ENCODE measurements at regions not wholly inside any gene's neighbourhood (a gene's known extent, or its start where the extent isn't known, plus 50 kb on each side); places are given as distances from the start of the nearest gene placed in this dataset.

DNA sequence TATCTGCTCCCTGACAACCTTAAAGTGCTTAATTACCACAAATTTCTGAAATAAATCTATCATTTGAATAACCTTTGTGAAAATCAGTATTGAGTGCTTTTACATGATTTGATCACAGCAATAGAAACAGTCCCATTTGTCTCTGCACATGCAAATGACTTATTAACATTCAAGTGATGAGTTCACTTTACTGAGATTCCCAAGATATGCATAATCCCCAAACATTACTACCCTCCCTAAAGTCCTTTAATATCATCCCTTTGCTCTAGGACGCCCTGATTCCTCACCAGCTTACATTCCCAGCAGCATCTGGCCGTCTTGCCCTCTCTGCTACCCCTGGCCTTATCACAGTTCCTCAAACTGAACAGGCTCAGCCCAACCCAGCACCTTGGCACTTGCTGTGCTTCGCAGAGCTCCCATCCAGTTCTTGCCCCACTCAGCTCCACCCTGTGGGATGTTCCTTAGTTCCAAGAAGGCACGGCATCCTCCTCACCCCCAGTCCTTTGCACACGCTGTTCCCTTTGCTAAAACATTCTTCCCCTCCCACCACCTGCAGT is 347.5 kb downstream of the PREX1 start:
- TF ChIP-seq, protein P1, sequence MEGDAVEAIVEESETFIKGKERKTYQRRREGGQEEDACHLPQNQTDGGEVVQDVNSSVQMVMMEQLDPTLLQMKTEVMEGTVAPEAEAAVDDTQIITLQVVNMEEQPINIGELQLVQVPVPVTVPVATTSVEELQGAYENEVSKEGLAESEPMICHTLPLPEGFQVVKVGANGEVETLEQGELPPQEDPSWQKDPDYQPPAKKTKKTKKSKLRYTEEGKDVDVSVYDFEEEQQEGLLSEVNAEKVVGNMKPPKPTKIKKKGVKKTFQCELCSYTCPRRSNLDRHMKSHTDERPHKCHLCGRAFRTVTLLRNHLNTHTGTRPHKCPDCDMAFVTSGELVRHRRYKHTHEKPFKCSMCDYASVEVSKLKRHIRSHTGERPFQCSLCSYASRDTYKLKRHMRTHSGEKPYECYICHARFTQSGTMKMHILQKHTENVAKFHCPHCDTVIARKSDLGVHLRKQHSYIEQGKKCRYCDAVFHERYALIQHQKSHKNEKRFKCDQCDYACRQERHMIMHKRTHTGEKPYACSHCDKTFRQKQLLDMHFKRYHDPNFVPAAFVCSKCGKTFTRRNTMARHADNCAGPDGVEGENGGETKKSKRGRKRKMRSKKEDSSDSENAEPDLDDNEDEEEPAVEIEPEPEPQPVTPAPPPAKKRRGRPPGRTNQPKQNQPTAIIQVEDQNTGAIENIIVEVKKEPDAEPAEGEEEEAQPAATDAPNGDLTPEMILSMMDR (IDR thresholded peaks at IDR 0.05; ENCODE audit: insufficient read depth, low read length): no peak
- DNase-seq (ENCODE audit: low read depth): no peak
- H3K4me3 ChIP-seq (ENCODE audit: low read depth, low read length): no peak overlapping the region

DNA sequence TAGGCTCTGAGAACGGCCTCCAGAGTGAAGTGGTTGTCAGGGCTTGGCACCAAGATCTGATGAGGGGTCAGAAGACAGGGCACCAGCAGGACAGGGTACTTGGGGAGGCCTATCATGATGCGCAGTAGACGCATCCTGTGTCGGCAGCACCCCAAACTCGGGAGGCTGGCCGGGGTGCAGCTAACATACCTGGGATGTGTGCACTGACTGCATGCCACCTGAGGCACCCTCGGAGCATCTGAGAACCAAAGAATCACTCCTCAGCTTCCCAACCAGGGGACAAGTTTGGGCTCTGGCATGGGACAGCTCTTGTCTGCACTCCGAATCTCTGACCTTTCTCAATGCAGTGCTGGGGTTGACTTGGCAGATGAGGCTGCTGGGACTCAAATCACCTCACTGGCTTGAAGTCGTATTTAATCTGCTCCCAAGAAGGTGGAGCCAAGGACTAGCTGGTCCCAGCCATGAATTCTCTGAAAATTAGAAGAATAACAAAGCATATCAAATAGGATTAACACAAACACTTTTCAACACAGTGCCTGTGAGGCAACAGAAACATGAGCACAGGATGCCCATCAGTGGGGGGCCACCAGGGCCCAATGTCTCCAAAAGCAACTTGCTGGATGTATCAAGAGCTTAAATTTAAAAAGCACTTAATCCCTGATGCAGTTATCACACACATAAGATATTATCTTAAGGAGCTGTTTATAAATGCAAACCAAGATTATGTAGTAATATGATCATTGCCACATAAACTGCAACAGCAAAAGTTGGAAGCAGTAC is 348.8 kb downstream of the PREX1 start:
- H3K4me3 ChIP-seq (ENCODE audit: low read depth, low read length): no peak overlapping the region
- DNase-seq (ENCODE audit: low read depth): no peak
- TF ChIP-seq, protein P1 (IDR thresholded peaks at IDR 0.05; ENCODE audit: insufficient read depth, low read length): no peak

DNA sequence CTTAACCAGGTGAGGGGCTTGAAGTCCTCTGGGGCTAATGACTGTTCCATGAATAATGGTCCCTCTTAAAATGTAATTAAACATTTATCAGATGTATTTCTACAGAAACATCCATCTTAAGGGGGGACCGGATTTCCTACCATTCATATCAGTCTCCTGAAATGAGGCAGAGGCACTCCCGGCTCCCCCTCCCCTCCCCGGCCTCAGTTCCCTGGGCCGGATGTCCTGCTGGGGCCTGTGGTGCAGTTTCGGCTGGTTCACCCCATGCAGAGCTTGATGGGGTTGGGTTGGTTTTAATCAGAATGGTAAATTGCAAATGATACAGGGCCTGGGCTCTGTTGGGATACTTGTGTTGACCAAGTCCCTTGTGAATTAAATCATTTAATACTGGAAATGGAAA is 349.4 kb downstream of the PREX1 start:
- H3K4me3 ChIP-seq (ENCODE audit: low read depth, low read length): no peak overlapping the region
- TF ChIP-seq, protein P1 (IDR thresholded peaks at IDR 0.05; ENCODE audit: insufficient read depth, low read length): no peak
- DNase-seq (ENCODE audit: low read depth): no peak

DNA sequence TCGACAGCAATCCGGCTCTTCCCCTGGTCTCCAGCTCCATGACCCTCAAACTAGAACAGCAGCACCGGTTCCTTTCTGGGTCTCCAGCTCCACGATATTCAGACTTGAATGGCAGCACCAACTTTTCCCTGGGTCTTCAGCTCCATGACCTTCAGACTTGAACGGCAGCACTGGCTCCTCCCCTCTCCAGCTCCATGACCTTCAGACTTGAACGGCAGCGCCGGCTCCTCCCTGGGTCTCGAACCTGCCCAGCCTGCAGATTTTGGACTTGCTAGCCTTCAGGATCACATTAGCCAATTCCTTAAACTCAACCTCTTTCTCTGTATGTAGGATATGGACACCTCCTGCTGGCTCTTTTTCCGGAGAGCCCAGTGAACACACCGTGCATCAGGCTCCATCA is 350.9 kb downstream of the PREX1 start:
- DNase-seq (ENCODE audit: low read depth): no peak
- TF ChIP-seq, protein P1 (IDR thresholded peaks at IDR 0.05; ENCODE audit: insufficient read depth, low read length): no peak
- H3K4me3 ChIP-seq (ENCODE audit: low read depth, low read length): no peak overlapping the region

DNA sequence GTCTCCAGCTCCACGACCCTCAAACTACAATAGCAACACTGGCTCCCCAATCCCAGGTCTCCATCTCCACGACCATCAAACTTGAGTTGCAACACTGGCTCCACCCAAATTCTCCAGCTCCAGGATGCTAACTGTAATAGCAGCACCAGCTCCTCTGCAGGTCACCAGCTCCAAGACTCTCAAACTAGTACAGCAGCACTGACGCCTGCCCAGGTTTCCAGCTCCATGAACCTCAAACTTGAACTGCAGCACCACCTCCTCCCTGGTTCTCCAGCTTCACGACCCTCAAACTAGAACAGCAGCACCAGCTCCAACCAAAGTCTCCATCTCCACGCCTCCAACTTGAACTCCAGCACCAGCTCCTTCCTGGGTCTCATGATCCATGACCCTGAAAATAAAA is 353.8 kb downstream of the PREX1 start:
- TF ChIP-seq, protein P1 (IDR thresholded peaks at IDR 0.05; ENCODE audit: insufficient read depth, low read length): no peak
- no peak overlapping the region for H3K4me3 ChIP-seq (ENCODE audit: low read depth, low read length)
- DNase-seq (ENCODE audit: low read depth): no peak

DNA sequence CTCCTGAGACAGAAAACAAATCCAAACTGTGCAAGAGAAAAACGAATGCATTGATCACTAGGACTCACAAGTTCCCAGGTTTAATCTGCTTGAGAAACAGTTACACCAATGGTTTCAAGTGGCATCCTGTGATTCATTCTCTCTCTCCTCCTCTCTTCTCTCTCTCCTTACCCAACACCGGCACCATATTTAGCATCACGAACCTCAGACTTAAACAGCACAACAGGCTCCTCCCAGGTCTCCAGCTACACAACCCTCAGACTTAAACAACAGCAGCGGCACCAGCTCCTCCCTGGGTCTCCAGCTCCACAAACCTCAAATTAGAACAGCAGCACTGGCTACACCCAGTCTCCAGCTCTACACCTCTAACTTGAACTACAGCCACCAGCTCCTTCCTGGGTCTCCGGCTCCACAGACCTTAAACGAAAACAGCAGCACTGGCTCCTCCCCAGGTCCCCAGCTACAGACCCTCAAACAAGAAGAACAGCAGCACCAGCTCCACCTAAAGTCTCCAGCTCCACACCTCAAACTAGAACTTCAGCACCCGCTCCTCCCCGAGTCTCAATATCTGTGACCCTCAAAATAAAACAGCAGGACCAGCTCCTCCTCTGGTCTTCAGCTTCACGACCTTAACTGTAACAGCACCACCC is 355.9 kb downstream of the PREX1 start:
- TF ChIP-seq, protein P1 (IDR thresholded peaks at IDR 0.05; ENCODE audit: insufficient read depth, low read length): no peak
- no peak for DNase-seq (ENCODE audit: low read depth)

More for the DNA sequence above, 355.9 kb downstream of the PREX1 start:
- H3K4me3 ChIP-seq (ENCODE audit: low read depth, low read length): no peak overlapping the region
